Lung (tissue), 11 donors: ENCODE measurements at regions not wholly inside any gene's neighbourhood (a gene's known extent, or its start where the extent isn't known, plus 50 kb on each side); places are given as distances from the start of the nearest gene placed in this dataset.

Source experiments
- ATAC-seq: fragments of 200-7000 bp; cut with Tn5 transposase; one replicate; pipeline ENCODE4 v1.9.1; 2020; ENCODE audit warnings: moderate number of reproducible peaks; ENCODE audit not compliant: insufficient read depth, low FRiP score
- DNase-seq, 3 donors: peaks; one replicate each; pipeline ENCODE4 v3.0.0-alpha.2; 2013 to 2017
- H3K27ac ChIP-seq, 2 donors: one replicate each; pipeline ENCODE4 v1.5.1; 2013; ENCODE audit warnings: mild to moderate bottlenecking in 2 of 2, moderate library complexity in 2 of 2, control low read depth in 1 of 2, inconsistent platforms in 1 of 2, low read depth in 1 of 2, low read length in 1 of 2
- H3K27me3 ChIP-seq, 3 donors: one replicate each; pipeline ENCODE4 v1.5.1; 2013; ENCODE audit warnings: low read length in 2 of 3; ENCODE audit not compliant: control insufficient read depth in 3 of 3, insufficient read depth in 3 of 3
- H3K36me3 ChIP-seq, 4 donors: one replicate each; pipeline ENCODE4 v1.5.1; 2013; ENCODE audit warnings: low read length in 4 of 4, mild to moderate bottlenecking in 1 of 4, moderate library complexity in 1 of 4; ENCODE audit not compliant: control insufficient read depth in 4 of 4, insufficient read depth in 4 of 4
- H3K4me1 ChIP-seq, 5 donors: one replicate each; pipeline ENCODE4 v1.5.1; 2013; ENCODE audit warnings: low read length in 5 of 5, mild to moderate bottlenecking in 2 of 5, moderate library complexity in 1 of 5; ENCODE audit not compliant: control insufficient read depth in 5 of 5, insufficient read depth in 5 of 5
- H3K4me3 ChIP-seq: one replicate; pipeline ENCODE4 v1.5.1; 2013; ENCODE audit warnings: mild to moderate bottlenecking, control low read depth, moderate library complexity
- H3K9ac ChIP-seq, 2 donors: one replicate each; pipeline ENCODE4 v1.5.1; 2013; ENCODE audit warnings: low read length in 2 of 2, control low read depth in 1 of 2; ENCODE audit not compliant: insufficient read depth in 1 of 2
- H3K9me3 ChIP-seq, 4 donors: one replicate each; pipeline ENCODE4 v1.5.1; 2013; ENCODE audit warnings: low read length in 3 of 4, mild to moderate bottlenecking in 1 of 4, moderate library complexity in 1 of 4; ENCODE audit not compliant: control insufficient read depth in 4 of 4, insufficient read depth in 3 of 4
- CTCF ChIP-seq: IDR thresholded peaks from 2 replicates; pipeline ENCODE4 v1.5.1; 2012; ENCODE audit warnings: mild to moderate bottlenecking; ENCODE audit errors: control extremely low read depth, extremely low read depth
- WGBS, 2 donors: extraction: QIAGEN DNeasy Blood & Tissue Kit; methylation state at CpG; one replicate each; pipeline ENCODE4 v1.1.7; 2013; 5-methylcytosine and 5-hydroxymethylcytosine counted together
- donor health status: control.
- donor health status: control.
- donor health status: Bipolar disorder and iron deficiency.
- donor health status: healthy.
- donor health status: DM: yes; HTN: yes; CAD: no.

- no peak for DNase-seq
- no peaks in the 10 kb centered on the region for H3K27me3 ChIP-seq
- no peak for ATAC-seq
These were observed 652.1 kb downstream of the RNF144B start for GRCh38 chr6:19039287-19039686.

GRCh38 chr6:19041906-19042305, 654.8 kb downstream of the RNF144B start:
- peak; percentile 79 to 94 (median 93) for DNase-seq
- 55 to 66% methylated on average over 6 of the region's 6 CpGs for WGBS, 2 donors
- ATAC-seq, result no peak
- Histone ChIP-seq H3K4me3 (no peak overlapping the region), H3K9ac (no peak overlapping the region), H3K36me3 (no peaks in the 10 kb centered on the region), H3K4me1 (peaks cover 0 to 17% (median 6%) of the 10 kb centered on the region in 5 donors), H3K27ac (no peak overlapping the region), H3K9me3 (peaks cover 0 to 3% (median 0%) of the 10 kb centered on the region in 4 donors), H3K27me3 (no peaks in the 10 kb centered on the region)
- TF ChIP-seq CTCF, result no peak

More at GRCh38 chr6:19039287-19039686, 652.1 kb downstream of the RNF144B start:
- TF ChIP-seq CTCF, result no peak
- H3K4me3 ChIP-seq, result no peak overlapping the region
- no peak overlapping the region for H3K9ac ChIP-seq
- peaks cover 0 to 36% (median 15%) of the 10 kb centered on the region in 5 donors for H3K4me1 ChIP-seq
- H3K36me3 ChIP-seq, result no peaks in the 10 kb centered on the region
- H3K27ac ChIP-seq, result no peak overlapping the region
- H3K9me3 ChIP-seq, result peaks cover 0 to 3% (median 0%) of the 10 kb centered on the region in 4 donors

- ATAC-seq, result no peak
- Histone ChIP-seq H3K9ac (no peak overlapping the region), H3K4me1 (peaks cover 0 to 17% (median 6%) of the 10 kb centered on the region in 5 donors), H3K9me3 (peaks cover 0 to 3% (median 0%) of the 10 kb centered on the region in 4 donors), H3K27ac (no peak overlapping the region), H3K36me3 (no peaks in the 10 kb centered on the region), H3K4me3 (no peak overlapping the region), H3K27me3 (no peaks in the 10 kb centered on the region)
- TF ChIP-seq CTCF, result no peak
- peak; percentile 77 to 94 (median 92) for DNase-seq
- 61 to 76% methylated on average over 5 of the region's 5 CpGs for WGBS, 2 donors
These were observed 655.3 kb downstream of the RNF144B start for GRCh38 chr6:19042420-19042819.

- H3K27ac ChIP-seq, result no peak overlapping the region
- ATAC-seq (no peak), DNase-seq (no peak)
- no peak for TF ChIP-seq CTCF
- H3K4me1 ChIP-seq, result no peaks in the 10 kb centered on the region
- no peak overlapping the region for H3K4me3 ChIP-seq
- no peaks in the 10 kb centered on the region for H3K27me3 ChIP-seq
- H3K9ac ChIP-seq, result no peak overlapping the region
- no peaks in the 10 kb centered on the region for H3K36me3 ChIP-seq
- WGBS, 2 donors, result 95 to 98% methylated on average over 3 of the region's 3 CpGs
- H3K9me3 ChIP-seq, result peaks cover 0 to 4% (median 0%) of the 10 kb centered on the region in 4 donors
These were observed 663.6 kb downstream of the RNF144B start for GRCh38 chr6:19050765-19051164.
